MM.1S (cell line): ENCODE measurements at regions not wholly inside any gene's neighbourhood (a gene's known extent, or its start where the extent isn't known, plus 50 kb on each side); places are given as distances from the start of the nearest gene placed in this dataset.

Experiments
- DNase-seq: peaks from one replicate; pipeline ENCODE4 v3.0.0-alpha.2; 2015
- H2AFZ ChIP-seq: fragments of 300-600 bp; sonication (generic); 2 replicates; pipeline ENCODE4 v1.6.0; 2016; ENCODE audit warnings: antibody characterized with exemption, low read length
- H3F3A ChIP-seq: fragments of 300-600 bp; sonication (generic); 2 replicates; pipeline ENCODE4 v1.6.1; 2016; ENCODE audit warnings: mild to moderate bottlenecking, antibody characterized with exemption, low read length, moderate library complexity, mixed read lengths; ENCODE audit not compliant: insufficient read depth
- H3K27ac ChIP-seq: fragments of 300-600 bp; sonication (generic); 2 replicates; pipeline ENCODE4 v1.5.1; 2016; ENCODE audit warnings: mild to moderate bottlenecking, low read length
- H3K27me3 ChIP-seq: fragments of 300-600 bp; sonication (generic); replicated peaks from 2 replicates; pipeline ENCODE4 v1.6.0; 2016; ENCODE audit warnings: low read length; ENCODE audit not compliant: insufficient read depth
- H3K36me3 ChIP-seq: fragments of 300-600 bp; sonication (generic); replicated peaks from 2 replicates; pipeline ENCODE4 v1.6.1; 2016; ENCODE audit warnings: mild to moderate bottlenecking, low read length, mixed read lengths; ENCODE audit not compliant: insufficient read depth
- H3K4me1 ChIP-seq: fragments of 300-600 bp; sonication (generic); 2 replicates; pipeline ENCODE4 v1.6.1; 2016; ENCODE audit warnings: low read length, mixed read lengths
- H3K4me2 ChIP-seq: fragments of 300-600 bp; sonication (generic); 2 replicates; pipeline ENCODE4 v1.6.0; 2016; ENCODE audit warnings: low read depth, low read length
- H3K4me3 ChIP-seq: fragments of 300-600 bp; sonication (generic); 2 replicates; pipeline ENCODE4 v1.5.1; 2016; ENCODE audit warnings: low read length, mixed read lengths
- H3K79me2 ChIP-seq: fragments of 300-600 bp; sonication (generic); 2 replicates; pipeline ENCODE4 v1.6.1; 2016; ENCODE audit warnings: mixed run types, low read length, mixed read lengths
- H3K9ac ChIP-seq: fragments of 300-600 bp; sonication (generic); 2 replicates; pipeline ENCODE4 v1.6.1; 2016; ENCODE audit warnings: low read length, mixed read lengths
- H3K9me2 ChIP-seq: fragments of 300-600 bp; sonication (generic); replicated peaks from 2 replicates; pipeline ENCODE4 v1.6.1; 2016; ENCODE audit warnings: mild to moderate bottlenecking, low read length, mixed read lengths; ENCODE audit not compliant: insufficient read depth
- H3K9me3 ChIP-seq: fragments of 300-600 bp; sonication (generic); replicated peaks from 2 replicates; pipeline ENCODE4 v1.6.1; 2016; ENCODE audit warnings: mild to moderate bottlenecking, low read length, mixed read lengths; ENCODE audit not compliant: insufficient read depth
- H4K20me1 ChIP-seq: fragments of 300-600 bp; sonication (generic); 2 replicates; pipeline ENCODE4 v1.6.1; 2016; ENCODE audit warnings: mild to moderate bottlenecking, low read length, moderate library complexity, mixed read lengths; ENCODE audit not compliant: insufficient read depth
- EZH2 ChIP-seq: fragments of 300-600 bp; sonication (generic); optimal IDR thresholded peaks from 2 replicates; pipeline ENCODE3; 2017; ENCODE audit warnings: low read depth, mild to moderate bottlenecking, antibody characterized with exemption, low read length, mixed read lengths
- EZH2phosphoT487 ChIP-seq: fragments of 300-600 bp; sonication (generic); IDR thresholded peaks from 2 replicates; pipeline ENCODE4 v1.6.1; 2018; ENCODE audit warnings: antibody characterized with exemption, low read length
- TF ChIP-seq, protein P1 (sequence below): fragments of 300-600 bp; sonication (generic); IDR thresholded peaks from 2 replicates; pipeline ENCODE4 v1.5.1; 2016; ENCODE audit warnings: antibody characterized with exemption, low read length, mixed read lengths

GRCh38 chr2:49532702-49533101 lies 378.4 kb upstream of the FSHR start:
- Histone ChIP-seq H4K20me1 (no peaks in the 10 kb centered on the region), H3K9me3 (no peaks in the 10 kb centered on the region), H3K36me3 (no peaks in the 10 kb centered on the region), H3K4me1 (no peaks in the 10 kb centered on the region), H3K9ac (no peak overlapping the region), H3K9me2 (no peaks in the 10 kb centered on the region), H3K4me3 (no peak overlapping the region), H2AFZ (no peak overlapping the region), H3K4me2 (no peak overlapping the region), H3K79me2 (no peaks in the 10 kb centered on the region), H3K27ac (no peak overlapping the region), H3F3A (no peaks in the 10 kb centered on the region), H3K27me3 (no peaks in the 10 kb centered on the region)
- DNase-seq = no peak
- no peak for TF ChIP-seq EZH2phosphoT487
- TF ChIP-seq, protein P1, sequence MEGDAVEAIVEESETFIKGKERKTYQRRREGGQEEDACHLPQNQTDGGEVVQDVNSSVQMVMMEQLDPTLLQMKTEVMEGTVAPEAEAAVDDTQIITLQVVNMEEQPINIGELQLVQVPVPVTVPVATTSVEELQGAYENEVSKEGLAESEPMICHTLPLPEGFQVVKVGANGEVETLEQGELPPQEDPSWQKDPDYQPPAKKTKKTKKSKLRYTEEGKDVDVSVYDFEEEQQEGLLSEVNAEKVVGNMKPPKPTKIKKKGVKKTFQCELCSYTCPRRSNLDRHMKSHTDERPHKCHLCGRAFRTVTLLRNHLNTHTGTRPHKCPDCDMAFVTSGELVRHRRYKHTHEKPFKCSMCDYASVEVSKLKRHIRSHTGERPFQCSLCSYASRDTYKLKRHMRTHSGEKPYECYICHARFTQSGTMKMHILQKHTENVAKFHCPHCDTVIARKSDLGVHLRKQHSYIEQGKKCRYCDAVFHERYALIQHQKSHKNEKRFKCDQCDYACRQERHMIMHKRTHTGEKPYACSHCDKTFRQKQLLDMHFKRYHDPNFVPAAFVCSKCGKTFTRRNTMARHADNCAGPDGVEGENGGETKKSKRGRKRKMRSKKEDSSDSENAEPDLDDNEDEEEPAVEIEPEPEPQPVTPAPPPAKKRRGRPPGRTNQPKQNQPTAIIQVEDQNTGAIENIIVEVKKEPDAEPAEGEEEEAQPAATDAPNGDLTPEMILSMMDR = no peak

GRCh38 chr2:49515996-49516782 lies 361.9 kb upstream of the FSHR start:
- H3K27ac ChIP-seq = no peak overlapping the region
- H2AFZ ChIP-seq = no peak overlapping the region
- no peak overlapping the region for H3K4me3 ChIP-seq
- 0 out of 2 replicates have a peak, but pooled peaks cover 6% of the 10 kb centered on the region for H3K4me1 ChIP-seq
- H3F3A ChIP-seq = no peaks in the 10 kb centered on the region
- H3K27me3 ChIP-seq = no peaks in the 10 kb centered on the region
- H3K9me2 ChIP-seq = no peaks in the 10 kb centered on the region
- no peaks in the 10 kb centered on the region for H3K9me3 ChIP-seq
- DNase-seq = no peak
- TF ChIP-seq EZH2 = no peak
- TF ChIP-seq, protein P1 = no peak
- H4K20me1 ChIP-seq = no peaks in the 10 kb centered on the region
- H3K9ac ChIP-seq = no peak overlapping the region
- H3K79me2 ChIP-seq = no peaks in the 10 kb centered on the region
- no peak overlapping the region for H3K4me2 ChIP-seq
- no peaks in the 10 kb centered on the region for H3K36me3 ChIP-seq

GRCh38 chr2:49514201-49514600 lies 359.9 kb upstream of the FSHR start:
- DNase-seq = no peak
- Histone ChIP-seq H3K36me3 (no peaks in the 10 kb centered on the region), H3K4me3 (no peak overlapping the region), H3F3A (no peaks in the 10 kb centered on the region), H3K79me2 (no peaks in the 10 kb centered on the region), H3K4me1 (no peaks in the 10 kb centered on the region), H3K27me3 (no peaks in the 10 kb centered on the region), H3K9me2 (no peaks in the 10 kb centered on the region), H4K20me1 (no peaks in the 10 kb centered on the region), H3K4me2 (no peak overlapping the region), H3K9me3 (no peaks in the 10 kb centered on the region), H3K9ac (no peak overlapping the region), H2AFZ (no peak overlapping the region), H3K27ac (no peak overlapping the region)
- TF ChIP-seq EZH2 (no peak), EZH2phosphoT487 (no peak)
- TF ChIP-seq, protein P1 = no peak
